ENCODE measurements at regions not wholly inside any gene's neighbourhood (a gene's known extent, or its start where the extent isn't known, plus 50 kb on each side); places are given as distances from the start of the nearest gene placed in this dataset.

DNA sequence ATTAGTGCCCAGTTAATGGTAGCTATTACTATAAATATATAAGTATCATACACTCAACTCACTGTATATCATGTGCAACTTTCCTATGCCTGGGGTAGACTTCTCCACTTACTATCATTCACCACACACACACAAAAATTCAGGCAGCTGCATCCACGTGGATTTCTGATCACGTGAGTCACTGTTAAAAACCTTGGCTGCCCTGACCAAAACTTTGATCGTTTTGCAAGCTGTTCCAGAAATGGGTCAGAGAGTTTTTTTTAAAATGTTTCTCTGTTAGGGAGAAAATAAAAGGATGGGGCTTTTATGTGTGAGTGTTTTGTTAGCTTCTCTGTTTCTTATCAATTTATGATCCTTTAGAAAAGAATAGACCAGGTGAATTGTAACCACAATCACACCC lies 198.2 kb upstream of the CNOT2 start:
- no peaks in the 10 kb centered on the region for H3K9me3 Mint-ChIP-seq

DNA sequence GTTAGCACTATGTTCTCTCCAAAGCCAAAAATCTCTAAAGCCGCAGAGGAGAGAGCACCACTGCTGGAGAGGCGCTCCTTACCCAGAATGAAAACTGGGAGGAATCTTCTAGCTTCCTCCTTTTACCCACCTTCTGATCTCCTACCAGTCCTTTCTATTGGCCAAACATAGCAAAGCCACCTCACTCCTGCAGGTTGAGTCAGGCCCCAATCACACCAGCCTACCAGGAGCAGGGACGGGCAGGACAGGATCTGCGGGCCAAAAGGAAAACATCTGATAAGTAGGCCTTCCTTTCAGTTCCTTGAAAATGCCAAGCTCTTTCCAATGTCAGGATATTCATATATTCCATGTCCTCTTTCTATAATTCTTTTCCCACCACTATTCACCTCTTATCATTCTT lies 197.7 kb upstream of the CNOT2 start:
- H3K4me1 Mint-ChIP-seq = peaks cover 9% of the 10 kb centered on the region
- peaks cover 7% of the 10 kb centered on the region for H3K27me3 Mint-ChIP-seq (ENCODE audit: low read depth, poor library complexity)
- no peaks in the 10 kb centered on the region for H3K9me3 Mint-ChIP-seq
- H3K27ac Mint-ChIP-seq = no peak overlapping the region
- peaks cover 4% of the 10 kb centered on the region for H3K36me3 Mint-ChIP-seq (ENCODE audit: low read depth)
- TF ChIP-seq, protein P1, sequence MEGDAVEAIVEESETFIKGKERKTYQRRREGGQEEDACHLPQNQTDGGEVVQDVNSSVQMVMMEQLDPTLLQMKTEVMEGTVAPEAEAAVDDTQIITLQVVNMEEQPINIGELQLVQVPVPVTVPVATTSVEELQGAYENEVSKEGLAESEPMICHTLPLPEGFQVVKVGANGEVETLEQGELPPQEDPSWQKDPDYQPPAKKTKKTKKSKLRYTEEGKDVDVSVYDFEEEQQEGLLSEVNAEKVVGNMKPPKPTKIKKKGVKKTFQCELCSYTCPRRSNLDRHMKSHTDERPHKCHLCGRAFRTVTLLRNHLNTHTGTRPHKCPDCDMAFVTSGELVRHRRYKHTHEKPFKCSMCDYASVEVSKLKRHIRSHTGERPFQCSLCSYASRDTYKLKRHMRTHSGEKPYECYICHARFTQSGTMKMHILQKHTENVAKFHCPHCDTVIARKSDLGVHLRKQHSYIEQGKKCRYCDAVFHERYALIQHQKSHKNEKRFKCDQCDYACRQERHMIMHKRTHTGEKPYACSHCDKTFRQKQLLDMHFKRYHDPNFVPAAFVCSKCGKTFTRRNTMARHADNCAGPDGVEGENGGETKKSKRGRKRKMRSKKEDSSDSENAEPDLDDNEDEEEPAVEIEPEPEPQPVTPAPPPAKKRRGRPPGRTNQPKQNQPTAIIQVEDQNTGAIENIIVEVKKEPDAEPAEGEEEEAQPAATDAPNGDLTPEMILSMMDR (IDR thresholded peaks at IDR 0.05) = no peak
- no peak for DNase-seq
- no peak overlapping the region for H3K4me3 Mint-ChIP-seq

More for the DNA sequence above, 198.2 kb upstream of the CNOT2 start:
- Mint-ChIP-seq H3K4me3 (no peak overlapping the region), H3K4me1 (peaks cover 9% of the 10 kb centered on the region), H3K36me3 (ENCODE audit: low read depth) (peaks cover 4% of the 10 kb centered on the region), H3K27me3 (ENCODE audit: low read depth, poor library complexity) (peaks cover 7% of the 10 kb centered on the region), H3K27ac (no peak overlapping the region)
- TF ChIP-seq, protein P1 (IDR thresholded peaks at IDR 0.05) = no peak
- no peak for DNase-seq

DNA sequence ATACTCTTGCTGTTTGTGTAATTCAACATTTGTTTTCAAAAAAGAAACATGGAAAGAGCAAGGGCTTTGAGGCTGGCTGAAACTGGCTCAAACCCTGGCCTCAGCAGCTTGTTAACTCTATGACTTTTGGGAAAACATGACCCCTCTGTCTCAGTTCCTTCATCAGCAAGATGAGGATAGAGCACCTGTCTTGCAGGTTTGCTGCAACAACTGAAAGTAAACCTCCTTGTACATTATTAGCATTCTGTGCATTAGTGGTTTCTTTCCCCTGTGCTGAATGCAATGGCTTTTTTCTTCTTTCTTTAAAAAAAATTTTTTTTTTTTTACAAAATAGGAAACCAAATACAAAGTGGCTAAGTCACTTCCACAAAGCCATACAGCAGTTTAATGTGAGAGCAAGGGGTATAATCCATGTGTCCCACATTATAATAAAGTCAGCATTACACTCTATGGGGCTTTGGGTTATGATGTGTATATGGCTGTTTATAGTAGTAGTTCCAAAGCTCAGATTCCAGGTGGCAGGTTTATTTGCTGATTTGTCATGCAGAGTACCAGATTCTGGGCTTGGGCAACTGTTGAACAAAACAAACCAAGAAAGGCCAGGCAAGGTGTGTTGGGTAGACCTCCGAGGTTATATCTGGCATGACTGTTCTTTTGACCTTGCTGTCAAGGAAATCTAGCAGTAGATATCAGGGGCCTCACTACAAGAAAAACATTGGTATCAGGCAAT lies 194.5 kb upstream of the CNOT2 start:
- DNase-seq = no peak
- Mint-ChIP-seq H3K36me3 (ENCODE audit: low read depth) (no peaks in the 10 kb centered on the region), H3K27me3 (ENCODE audit: low read depth, poor library complexity) (peaks cover 7% of the 10 kb centered on the region), H3K4me3 (no peak overlapping the region), H3K27ac (no peak overlapping the region), H3K9me3 (no peaks in the 10 kb centered on the region), H3K4me1 (no peaks in the 10 kb centered on the region)
- TF ChIP-seq, protein P1 (IDR thresholded peaks at IDR 0.05) = no peak

DNA sequence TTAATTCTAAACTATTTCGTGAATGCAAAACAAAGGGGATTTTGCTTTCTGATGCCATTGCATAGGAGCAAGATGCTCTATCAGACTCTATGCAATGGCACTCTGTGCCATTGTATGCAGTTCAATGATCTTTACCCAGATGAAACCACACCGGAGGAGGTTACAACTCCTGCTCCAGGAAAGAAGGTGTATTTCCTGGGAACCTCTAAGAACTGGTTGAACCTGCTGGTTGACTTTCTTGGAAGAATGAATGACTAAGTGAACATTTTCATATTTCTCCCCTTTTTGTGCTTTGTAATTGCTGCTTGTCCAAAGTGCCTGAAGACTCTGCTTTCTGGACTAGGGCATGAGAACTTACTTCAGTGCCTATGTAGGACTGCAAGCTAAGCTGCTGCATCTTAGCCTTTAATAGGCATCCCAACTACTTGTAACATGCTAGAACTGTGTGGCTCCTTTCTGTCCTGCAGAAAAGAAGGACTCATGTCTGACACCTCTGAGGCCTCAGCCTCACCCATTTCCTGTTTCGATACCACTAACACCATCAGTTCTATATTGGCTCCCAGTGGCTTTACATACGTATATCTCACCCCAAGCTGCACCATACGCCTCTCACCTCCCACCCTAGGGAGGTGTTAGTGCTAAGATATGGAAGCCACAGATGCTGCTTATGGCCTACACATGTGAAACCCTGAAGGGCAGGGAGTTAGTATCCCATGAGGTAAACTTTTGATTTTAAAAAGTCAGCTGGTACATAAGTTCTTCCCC lies 193.5 kb upstream of the CNOT2 start:
- DNase-seq = no peak
- Mint-ChIP-seq H3K36me3 (ENCODE audit: low read depth) (no peaks in the 10 kb centered on the region), H3K27ac (no peak overlapping the region)

DNA sequence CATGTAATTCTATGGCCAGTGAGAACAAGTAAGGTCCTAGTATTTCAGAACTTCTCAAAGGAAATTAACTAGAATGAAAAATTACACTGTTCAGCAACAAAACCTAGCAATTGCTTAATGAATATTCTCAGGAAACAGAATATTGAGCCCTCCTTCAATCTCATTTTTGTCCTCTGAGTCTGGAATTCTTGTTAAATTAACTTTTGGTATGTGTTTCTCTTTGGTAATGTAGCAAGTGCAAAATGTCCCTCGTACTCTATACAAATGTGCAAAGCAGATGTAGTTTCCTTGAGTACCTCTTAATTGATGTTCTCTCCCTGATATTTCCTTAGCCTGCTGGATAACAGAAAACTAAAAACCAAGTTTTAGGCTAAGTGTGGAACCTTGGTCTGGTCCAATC lies 190.8 kb upstream of the CNOT2 start:
- Mint-ChIP-seq H3K9me3 (no peaks in the 10 kb centered on the region), H3K27ac (no peak overlapping the region), H3K36me3 (ENCODE audit: low read depth) (no peaks in the 10 kb centered on the region), H3K27me3 (ENCODE audit: low read depth, poor library complexity) (no peaks in the 10 kb centered on the region), H3K4me1 (no peaks in the 10 kb centered on the region), H3K4me3 (no peak overlapping the region)
- DNase-seq = no peak
- TF ChIP-seq, protein P1 (IDR thresholded peaks at IDR 0.05) = no peak

More for the DNA sequence above, 193.5 kb upstream of the CNOT2 start:
- Mint-ChIP-seq H3K9me3 (no peaks in the 10 kb centered on the region), H3K4me3 (no peak overlapping the region), H3K27me3 (ENCODE audit: low read depth, poor library complexity) (peaks cover 7% of the 10 kb centered on the region), H3K4me1 (no peaks in the 10 kb centered on the region)
- TF ChIP-seq, protein P1 (IDR thresholded peaks at IDR 0.05) = no peak

All from nephron progenitor cell (in vitro differentiated cells).